ENCODE measurements at regions not wholly inside any gene's neighbourhood (a gene's known extent, or its start where the extent isn't known, plus 50 kb on each side); places are given as distances from the start of the nearest gene placed in this dataset.

- Histone ChIP-seq H3K27me3 (ENCODE audit: control insufficient read depth, insufficient read depth, low read length) (no peaks in the 10 kb centered on the region), H3K4me3 (ENCODE audit: low read depth, low read length) (no peak overlapping the region), H3K36me3 (ENCODE audit: control insufficient read depth, insufficient read depth, low read length) (no peaks in the 10 kb centered on the region)
- ChIA-PET POLR2A (no interaction called here), CTCF (no interaction called here)
- DNase-seq (ENCODE audit: low read depth), result no peak
- TF ChIP-seq CTCF (IDR thresholded peaks at IDR 0.05; ENCODE audit: insufficient read depth, low read depth, low read length), result no peak
Observed at GRCh38 chr4:81898862-81899504, 427.3 kb upstream of the RASGEF1B start.

- Histone ChIP-seq H3K36me3 (ENCODE audit: control insufficient read depth, insufficient read depth, low read length) (no peaks in the 10 kb centered on the region), H3K4me3 (ENCODE audit: low read depth, low read length) (no peak overlapping the region), H3K27me3 (ENCODE audit: control insufficient read depth, insufficient read depth, low read length) (no peaks in the 10 kb centered on the region)
- POLR2A ChIA-PET, result no interaction called here
- no peak for TF ChIP-seq CTCF (IDR thresholded peaks at IDR 0.05; ENCODE audit: insufficient read depth, low read depth, low read length)
- CTCF ChIA-PET, result no interaction called here
- no peak for DNase-seq (ENCODE audit: low read depth)
Observed at GRCh38 chr4:81896936-81897335, 425.2 kb upstream of the RASGEF1B start.

- no peaks in the 10 kb centered on the region for H3K27me3 ChIP-seq (ENCODE audit: control insufficient read depth, insufficient read depth, low read length)
- POLR2A ChIA-PET, result no interaction called here
- TF ChIP-seq CTCF (IDR thresholded peaks at IDR 0.05; ENCODE audit: insufficient read depth, low read depth, low read length), result no peak
- CTCF ChIA-PET, result no interaction called here
- no peak overlapping the region for H3K4me3 ChIP-seq (ENCODE audit: low read depth, low read length)
- no peaks in the 10 kb centered on the region for H3K36me3 ChIP-seq (ENCODE audit: control insufficient read depth, insufficient read depth, low read length)
- DNase-seq (ENCODE audit: low read depth), result no peak
Observed at GRCh38 chr4:81891005-81891996, 419.6 kb upstream of the RASGEF1B start.

- H3K27me3 ChIP-seq (ENCODE audit: control insufficient read depth, insufficient read depth, low read length), result no peaks in the 10 kb centered on the region
- no peaks in the 10 kb centered on the region for H3K36me3 ChIP-seq (ENCODE audit: control insufficient read depth, insufficient read depth, low read length)
- DNase-seq (ENCODE audit: low read depth), result no peak
- POLR2A ChIA-PET, result no interaction called here
- CTCF ChIA-PET, result interaction anchor here (0.6 kb wide), 1 partner anchor 19 kb away, joined by 3 read pairs; no protein-coding TSS in a partner anchor
- H3K4me3 ChIP-seq (ENCODE audit: low read depth, low read length), result no peak overlapping the region
- TF ChIP-seq CTCF (IDR thresholded peaks at IDR 0.05; ENCODE audit: insufficient read depth, low read depth, low read length), result no peak
Observed at GRCh38 chr4:81884986-81885385, 413.3 kb upstream of the RASGEF1B start.

Measured in BJ (cell line).